ENCODE measurements at regions not wholly inside any gene's neighbourhood (a gene's known extent, or its start where the extent isn't known, plus 50 kb on each side); places are given as distances from the start of the nearest gene placed in this dataset.

- Mint-ChIP-seq H3K27me3 (no peaks in the 10 kb centered on the region), H3K36me3 (ENCODE audit: low read depth) (no peaks in the 10 kb centered on the region), H3K4me1 (no peaks in the 10 kb centered on the region), H3K9me3 (no peaks in the 10 kb centered on the region), H3K27ac (no peak overlapping the region), H3K4me3 (no peak overlapping the region)
- no peak for DNase-seq
- ATAC-seq (ENCODE audit: low read depth): no peak
- ChIA-PET CTCF (no interaction called here), POLR2A (no interaction called here)
- intact Hi-C loops (cut with micrococcal nuclease): no loop called here
- TF ChIP-seq CTCF (IDR thresholded peaks at IDR 0.05): no peak
These were observed 286.7 kb upstream of the SLC39A10 start for GRCh38 chr2:195370167-195370943.

GRCh38 chr2:195369218-195369587 is 287.8 kb upstream of the SLC39A10 start:
- intact Hi-C loops (cut with micrococcal nuclease): no loop called here
- ChIA-PET CTCF (no interaction called here), POLR2A (no interaction called here)
- Mint-ChIP-seq H3K4me1 (no peaks in the 10 kb centered on the region), H3K36me3 (ENCODE audit: low read depth) (no peaks in the 10 kb centered on the region), H3K9me3 (no peaks in the 10 kb centered on the region), H3K27ac (no peak overlapping the region), H3K4me3 (no peak overlapping the region), H3K27me3 (peaks cover 1% of the 10 kb centered on the region)
- no peak for DNase-seq
- TF ChIP-seq CTCF (IDR thresholded peaks at IDR 0.05): no peak
- ATAC-seq (ENCODE audit: low read depth): no peak

DNA sequence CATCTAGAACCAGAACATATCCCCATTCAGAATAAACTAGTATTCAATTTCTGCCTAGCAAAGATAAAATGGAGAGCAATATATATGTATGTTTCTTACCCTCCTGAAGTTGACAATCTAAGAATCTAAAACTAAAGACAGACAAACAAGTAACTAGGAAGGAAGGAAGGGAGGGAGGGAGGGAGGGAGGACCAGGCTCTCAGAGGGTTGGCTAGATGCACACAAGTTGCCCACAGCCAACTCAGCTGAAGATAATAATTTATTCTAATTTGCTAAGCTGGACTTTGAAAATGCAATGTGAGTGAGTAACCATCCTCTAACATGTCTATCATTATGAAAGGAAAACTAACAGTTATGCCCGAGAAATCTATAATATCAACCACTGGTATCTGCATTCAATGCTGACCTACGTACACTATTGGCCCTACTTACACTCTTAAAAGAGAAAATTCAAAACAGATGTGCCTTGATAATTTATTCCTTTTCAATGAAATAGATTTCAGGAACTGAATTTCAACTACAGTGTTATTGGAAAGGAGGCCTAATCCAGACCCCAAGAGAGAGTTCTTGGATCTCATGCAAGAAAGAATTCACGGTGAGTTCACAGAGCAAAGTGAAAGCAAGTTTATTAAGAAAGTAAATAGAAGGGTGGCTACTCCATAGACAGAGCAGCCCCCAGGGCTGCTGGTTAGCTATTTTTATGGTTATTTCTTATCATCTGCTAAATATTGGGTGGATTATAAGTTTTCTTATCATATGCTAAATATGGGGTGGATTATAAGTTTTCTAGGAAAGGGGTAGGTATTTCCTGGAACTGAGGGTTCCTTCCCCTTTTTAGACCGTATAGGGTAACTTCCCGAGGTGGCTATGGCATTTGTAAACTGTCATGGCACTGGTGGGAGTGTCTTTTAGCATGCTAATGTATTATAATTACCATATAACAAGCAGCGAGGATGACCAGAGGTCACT is 288.5 kb upstream of the SLC39A10 start:
- Mint-ChIP-seq H3K4me1 (no peaks in the 10 kb centered on the region), H3K27ac (no peak overlapping the region), H3K36me3 (ENCODE audit: low read depth) (no peaks in the 10 kb centered on the region), H3K9me3 (no peaks in the 10 kb centered on the region), H3K27me3 (peaks cover 1% of the 10 kb centered on the region), H3K4me3 (no peak overlapping the region)
- ChIA-PET CTCF (no interaction called here), POLR2A (interaction anchor here (0.6 kb wide), 1 partner anchor 9 kb away, joined by 3 read pairs; no protein-coding TSS in a partner anchor)
- DNase-seq (no peak), ATAC-seq (ENCODE audit: low read depth) (no peak)
- no peak for TF ChIP-seq CTCF (IDR thresholded peaks at IDR 0.05)
- intact Hi-C loops (cut with micrococcal nuclease): no loop called here

GRCh38 chr2:195367809-195368208 is 289.2 kb upstream of the SLC39A10 start:
- Mint-ChIP-seq H3K27me3 (peaks cover 1% of the 10 kb centered on the region), H3K9me3 (no peaks in the 10 kb centered on the region), H3K4me1 (no peaks in the 10 kb centered on the region), H3K27ac (no peak overlapping the region), H3K36me3 (ENCODE audit: low read depth) (no peaks in the 10 kb centered on the region), H3K4me3 (no peak overlapping the region)
- ATAC-seq (ENCODE audit: low read depth) (no peak), DNase-seq (no peak)
- CTCF ChIA-PET: no interaction called here
- TF ChIP-seq CTCF (IDR thresholded peaks at IDR 0.05): no peak
- intact Hi-C loops (cut with micrococcal nuclease): no loop called here
- POLR2A ChIA-PET: interaction anchor here (0.6 kb wide), 1 partner anchor 8 kb away, joined by 3 read pairs; no protein-coding TSS in a partner anchor
